B cell (primary cell): ENCODE measurements at regions not wholly inside any gene's neighbourhood (a gene's known extent, or its start where the extent isn't known, plus 50 kb on each side); places are given as distances from the start of the nearest gene placed in this dataset.

Experiments
- ATAC-seq: fragments of 200-7000 bp; cut with Tn5 transposase; one replicate; pipeline ENCODE4 v1.10.0; 2021; ENCODE audit warnings: low read depth, mild to moderate bottlenecking, moderate number of reproducible peaks, moderate library complexity
- CTCF ChIA-PET: fragments of 350-600 bp; sonication (Branson Sonifier 250); formaldehyde crosslinking; loops from one replicate; lab custom pipeline; 2021; ENCODE audit warnings: antibody characterized with exemption, inconsistent platforms; lab: Charles Lee
- POLR2A ChIA-PET: fragments of 350-600 bp; sonication (Branson Sonifier 250); formaldehyde crosslinking; loops from one replicate; lab custom pipeline; 2021; ENCODE audit warnings: antibody characterized with exemption; lab: Charles Lee
- DNase-seq: peaks from one replicate; pipeline ENCODE4 v3.0.0; 2013
- H2AFZ ChIP-seq: 2 replicates; pipeline ENCODE4 v1.6.1; 2012; ENCODE audit warnings: mild to moderate bottlenecking, low read depth, low read length; ENCODE audit not compliant: insufficient read depth, poor library complexity, severe bottlenecking
- H3K27ac ChIP-seq, 2 donors: 1 replicate in 1 of 2; 2 replicates in 1 of 2; pipeline ENCODE4 v1.5.1; 2012 to 2013; ENCODE audit warnings: low read length in 2 of 2, mild to moderate bottlenecking in 2 of 2, moderate library complexity in 1 of 2
- H3K27me3 ChIP-seq, 4 experiments: fragments of 200-600 bp in 1 of 4; sonication (generic) in 1 of 4; replicated peaks in 1 of 4; 1 replicate in 2 of 4; 2 replicates in 2 of 4; pipeline versions ENCODE4 v1.6.1 to v1.7.0; 2013 to 2016; ENCODE audit warnings: low read length in 3 of 4, mild to moderate bottlenecking in 2 of 4, mixed read lengths in 1 of 4, moderate library complexity in 1 of 4; ENCODE audit not compliant: insufficient read depth in 4 of 4, control insufficient read depth in 3 of 4; ENCODE audit errors: control extremely low read depth in 1 of 4
- H3K36me3 ChIP-seq, 2 experiments: replicated peaks in 1 of 2; 1 replicate in 1 of 2; 2 replicates in 1 of 2; pipeline versions ENCODE4 v1.6.1 to v1.7.1; 2013; ENCODE audit warnings: low read length in 1 of 2; ENCODE audit not compliant: insufficient read depth in 2 of 2, control insufficient read depth in 1 of 2; ENCODE audit errors: control extremely low read depth in 1 of 2, extremely low read depth in 1 of 2
- H3K4me1 ChIP-seq, 2 donors: fragments of 200-600 bp in 1 of 2; sonication (generic) in 1 of 2; 1 replicate in 1 of 2; 2 replicates in 1 of 2; pipeline versions ENCODE4 v1.5.1 to v1.6.1; 2013 to 2017; ENCODE audit warnings: low read length in 2 of 2; ENCODE audit not compliant: control insufficient read depth in 2 of 2, insufficient read depth in 2 of 2
- H3K4me2 ChIP-seq: replicated peaks from 2 replicates; pipeline ENCODE3; 2012; ENCODE audit warnings: mild to moderate bottlenecking, low read depth, low read length; ENCODE audit not compliant: poor library complexity, severe bottlenecking
- H3K4me3 ChIP-seq, 5 experiments: fragments of 200-600 bp in 1 of 5; sonication (generic) in 1 of 5; 1 replicate in 3 of 5; 2 replicates in 2 of 5; pipeline versions ENCODE4 v1.5.1 to v1.7.0; 2011 to 2016; ENCODE audit warnings: low read length in 4 of 5, mild to moderate bottlenecking in 4 of 5, low read depth in 2 of 5, control low read depth in 1 of 5, moderate library complexity in 1 of 5; ENCODE audit not compliant: insufficient read depth in 1 of 5; ENCODE audit errors: control extremely low read depth in 1 of 5, extremely low read depth in 1 of 5
- H3K79me2 ChIP-seq: fragments of 200-600 bp; sonication (generic); one replicate; pipeline ENCODE4 v1.6.0; 2016; ENCODE audit warnings: low read length; ENCODE audit not compliant: control insufficient read depth, insufficient read depth
- H3K9ac ChIP-seq: fragments of 200-600 bp; sonication (generic); 2 replicates; pipeline ENCODE4 v1.6.1; 2017; ENCODE audit warnings: mild to moderate bottlenecking, low read length, moderate library complexity
- H3K9me3 ChIP-seq, 3 donors: one replicate each; pipeline versions ENCODE4 v1.6.1 to v1.7.1; 2013; ENCODE audit warnings: low read length in 2 of 3; ENCODE audit not compliant: control insufficient read depth in 2 of 3, insufficient read depth in 1 of 3; ENCODE audit errors: control extremely low read depth in 1 of 3
- H4K20me1 ChIP-seq: 2 replicates; pipeline ENCODE4 v1.6.0; 2012; ENCODE audit warnings: mild to moderate bottlenecking, low read length; ENCODE audit not compliant: insufficient read depth, control insufficient read depth, poor library complexity, severe bottlenecking
- H3K27ac Mint-ChIP-seq: one replicate; pipeline ENCODE4 v1.8.0; 2021; ENCODE audit warnings: mixed read lengths
- H3K27me3 Mint-ChIP-seq: one replicate; pipeline ENCODE4 v1.8.0; 2021; ENCODE audit warnings: mixed read lengths
- H3K4me1 Mint-ChIP-seq: one replicate; pipeline ENCODE4 v1.8.0; 2021; ENCODE audit warnings: mixed read lengths
- H3K4me3 Mint-ChIP-seq: one replicate; pipeline ENCODE4 v1.8.0; 2021; ENCODE audit warnings: mixed read lengths
- H3K9me3 Mint-ChIP-seq: one replicate; pipeline ENCODE4 v1.8.0; 2022; ENCODE audit warnings: mixed read lengths; ENCODE audit not compliant: insufficient read depth
- EZH2 ChIP-seq: IDR thresholded peaks from 2 replicates; pipeline ENCODE4 v1.6.1; 2012; ENCODE audit warnings: borderline replicate concordance, low read depth, mild to moderate bottlenecking, moderate library complexity, low read length; ENCODE audit not compliant: insufficient read depth, poor library complexity, severe bottlenecking
- WGBS: methylation state at CpG from one replicate; pipeline ENCODE4 v1.1.5; 2013; ENCODE audit warnings: missing lambda C conversion rate; ENCODE audit not compliant: insufficient coverage; 5-methylcytosine and 5-hydroxymethylcytosine counted together
- intact Hi-C: fragments of 100-400 bp; cut with micrococcal nuclease; formaldehyde crosslinking; loops from one replicate; pipeline ENCODE4 v1.10.0; 2022
- TF ChIP-seq, protein P1 (sequence below): fragments of 200-600 bp; IDR thresholded peaks from one replicate; pipeline ENCODE4 v1.8.0; 2022; ENCODE audit warnings: antibody characterized with exemption, mild to moderate bottlenecking

DNA sequence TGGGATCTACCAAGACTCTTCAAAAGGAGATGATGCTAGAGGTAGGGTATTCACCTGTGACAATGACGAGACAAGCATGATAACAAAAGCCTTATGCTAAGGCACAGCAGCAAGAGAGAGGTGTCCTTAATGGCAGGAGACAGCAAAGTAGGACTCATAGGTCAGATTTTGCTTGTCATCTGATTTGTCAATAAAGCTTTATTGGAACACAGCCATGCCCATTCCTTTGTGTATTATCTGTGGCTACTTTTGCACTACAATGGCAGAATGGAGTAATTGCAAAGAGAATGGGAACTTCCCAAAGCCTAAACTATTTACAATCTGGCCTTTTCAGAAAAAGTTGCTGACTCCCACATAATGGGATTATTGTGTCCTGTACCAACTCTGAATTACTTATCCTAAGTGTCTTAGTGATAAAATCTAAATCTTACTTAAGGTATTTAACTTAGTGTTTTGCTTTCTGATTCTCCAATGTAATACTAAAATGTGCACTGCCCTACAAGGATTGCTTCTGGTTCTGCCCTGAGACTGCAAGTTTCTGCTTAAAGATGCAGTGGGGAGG lies 221.6 kb downstream of the CDC5L start:
- H3K4me1 ChIP-seq, result no peaks in the 10 kb centered on the region
- H4K20me1 ChIP-seq, result no peaks in the 10 kb centered on the region
- no peak overlapping the region for H3K9ac ChIP-seq
- POLR2A ChIA-PET, result no interaction called here
- no peaks in the 10 kb centered on the region for H3K27me3 ChIP-seq
- ATAC-seq, result no peak
- no peak overlapping the region for H3K4me2 ChIP-seq
- WGBS, result 75% methylated on average over 1 of the region's 1 CpG
- H3K79me2 ChIP-seq, result no peaks in the 10 kb centered on the region
- no peaks in the 10 kb centered on the region for H3K9me3 ChIP-seq
- H3K4me1 Mint-ChIP-seq, result no peaks in the 10 kb centered on the region
- no peak overlapping the region for H3K27ac ChIP-seq
- DNase-seq, result no peak
- CTCF ChIA-PET, result no interaction called here
- H3K4me3 ChIP-seq, result no peak overlapping the region
- TF ChIP-seq EZH2, result no peak
- no peaks in the 10 kb centered on the region for H3K36me3 ChIP-seq
- H3K9me3 Mint-ChIP-seq, result peaks cover 3% of the 10 kb centered on the region
- no peak overlapping the region for H3K4me3 Mint-ChIP-seq
- H2AFZ ChIP-seq, result no peak overlapping the region
- H3K27ac Mint-ChIP-seq, result no peak overlapping the region
- intact Hi-C loops, result no loop called here
- H3K27me3 Mint-ChIP-seq, result peaks cover 3% of the 10 kb centered on the region

GRCh38 chr6:44614396-44614795 lies 226.9 kb downstream of the CDC5L start:
- no peak overlapping the region for H3K9ac ChIP-seq
- ChIA-PET POLR2A (no interaction called here), CTCF (interaction anchor here (1.0 kb wide), 1 partner anchor 1307 kb away, joined by 3 read pairs; no protein-coding TSS in a partner anchor)
- H3K4me3 ChIP-seq, result no peak overlapping the region
- no peak overlapping the region for H2AFZ ChIP-seq
- Mint-ChIP-seq H3K27ac (no peak overlapping the region), H3K27me3 (peaks cover 11% of the 10 kb centered on the region), H3K9me3 (peaks cover 3% of the 10 kb centered on the region), H3K4me3 (no peak overlapping the region), H3K4me1 (peaks cover 2% of the 10 kb centered on the region)
- H3K27me3 ChIP-seq, result no peaks in the 10 kb centered on the region
- no peaks in the 10 kb centered on the region for H3K4me1 ChIP-seq
- H4K20me1 ChIP-seq, result no peaks in the 10 kb centered on the region
- no peak overlapping the region for H3K4me2 ChIP-seq
- 89% methylated on average over 1 of the region's 3 CpGs for WGBS
- no peaks in the 10 kb centered on the region for H3K79me2 ChIP-seq
- H3K36me3 ChIP-seq, result no peaks in the 10 kb centered on the region
- no peak overlapping the region for H3K27ac ChIP-seq
- ATAC-seq (no peak), DNase-seq (no peak)
- no peak for TF ChIP-seq EZH2
- TF ChIP-seq, protein P1, sequence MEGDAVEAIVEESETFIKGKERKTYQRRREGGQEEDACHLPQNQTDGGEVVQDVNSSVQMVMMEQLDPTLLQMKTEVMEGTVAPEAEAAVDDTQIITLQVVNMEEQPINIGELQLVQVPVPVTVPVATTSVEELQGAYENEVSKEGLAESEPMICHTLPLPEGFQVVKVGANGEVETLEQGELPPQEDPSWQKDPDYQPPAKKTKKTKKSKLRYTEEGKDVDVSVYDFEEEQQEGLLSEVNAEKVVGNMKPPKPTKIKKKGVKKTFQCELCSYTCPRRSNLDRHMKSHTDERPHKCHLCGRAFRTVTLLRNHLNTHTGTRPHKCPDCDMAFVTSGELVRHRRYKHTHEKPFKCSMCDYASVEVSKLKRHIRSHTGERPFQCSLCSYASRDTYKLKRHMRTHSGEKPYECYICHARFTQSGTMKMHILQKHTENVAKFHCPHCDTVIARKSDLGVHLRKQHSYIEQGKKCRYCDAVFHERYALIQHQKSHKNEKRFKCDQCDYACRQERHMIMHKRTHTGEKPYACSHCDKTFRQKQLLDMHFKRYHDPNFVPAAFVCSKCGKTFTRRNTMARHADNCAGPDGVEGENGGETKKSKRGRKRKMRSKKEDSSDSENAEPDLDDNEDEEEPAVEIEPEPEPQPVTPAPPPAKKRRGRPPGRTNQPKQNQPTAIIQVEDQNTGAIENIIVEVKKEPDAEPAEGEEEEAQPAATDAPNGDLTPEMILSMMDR, result no peak
- intact Hi-C loops, result no loop called here
- peaks cover 0 to 3% (median 0%) of the 10 kb centered on the region in 3 donors for H3K9me3 ChIP-seq
